Activated CD4-positive, alpha-beta T cell treated with anti-CD3 and anti-CD28 coated beads, Interleukin-2, amount 50 U/mL, for 16 hours (primary cell): ENCODE measurements at regions not wholly inside any gene's neighbourhood (a gene's known extent, or its start where the extent isn't known, plus 50 kb on each side); places are given as distances from the start of the nearest gene placed in this dataset.

ENCODE experiments used
- DNase-seq: peaks from one replicate; pipeline ENCODE4 v3.0.0-alpha.2; 2020

DNA sequence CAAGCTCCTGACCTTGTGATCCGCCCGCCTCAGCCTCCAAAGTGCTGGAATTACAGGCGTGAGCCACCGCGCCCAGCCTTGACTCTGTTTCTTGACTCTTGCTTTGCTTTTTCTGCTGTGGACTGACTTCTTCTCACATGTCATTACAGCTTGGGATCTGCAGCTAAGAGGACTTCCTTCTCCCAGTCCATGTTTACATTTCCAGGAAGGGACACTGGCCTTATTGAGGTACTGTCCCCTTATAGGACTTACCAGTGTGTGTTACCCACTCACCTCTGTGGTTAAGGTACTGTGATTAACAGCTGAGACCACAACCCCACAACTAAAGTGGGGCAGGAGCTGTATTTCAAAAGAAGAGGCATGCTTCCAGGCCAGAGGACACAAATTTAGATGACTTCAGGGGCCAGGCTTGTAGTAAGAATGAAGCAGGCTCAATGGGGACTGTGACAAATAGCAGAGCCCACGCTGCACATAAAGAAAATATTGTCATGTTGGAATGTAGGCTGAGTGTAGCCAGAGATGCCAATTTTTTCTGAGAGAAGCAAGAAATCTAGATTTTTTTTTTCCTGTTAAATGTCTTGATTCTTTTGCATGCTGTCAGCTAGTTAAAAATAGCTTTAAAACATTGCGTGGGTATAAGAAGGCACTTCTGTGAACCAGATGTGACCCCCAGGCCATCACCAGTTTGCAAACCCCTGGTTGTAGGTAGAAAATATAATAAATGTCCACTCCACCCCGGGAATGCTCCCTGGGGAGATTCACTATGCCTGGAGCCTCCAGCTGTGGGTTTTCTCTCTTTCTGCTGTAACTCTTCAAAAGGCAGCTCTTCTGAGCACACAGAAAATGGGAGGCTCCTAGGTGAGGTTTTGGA, 75.0 kb downstream of the PTPDC1 start:
- DNase-seq = no peak

DNA sequence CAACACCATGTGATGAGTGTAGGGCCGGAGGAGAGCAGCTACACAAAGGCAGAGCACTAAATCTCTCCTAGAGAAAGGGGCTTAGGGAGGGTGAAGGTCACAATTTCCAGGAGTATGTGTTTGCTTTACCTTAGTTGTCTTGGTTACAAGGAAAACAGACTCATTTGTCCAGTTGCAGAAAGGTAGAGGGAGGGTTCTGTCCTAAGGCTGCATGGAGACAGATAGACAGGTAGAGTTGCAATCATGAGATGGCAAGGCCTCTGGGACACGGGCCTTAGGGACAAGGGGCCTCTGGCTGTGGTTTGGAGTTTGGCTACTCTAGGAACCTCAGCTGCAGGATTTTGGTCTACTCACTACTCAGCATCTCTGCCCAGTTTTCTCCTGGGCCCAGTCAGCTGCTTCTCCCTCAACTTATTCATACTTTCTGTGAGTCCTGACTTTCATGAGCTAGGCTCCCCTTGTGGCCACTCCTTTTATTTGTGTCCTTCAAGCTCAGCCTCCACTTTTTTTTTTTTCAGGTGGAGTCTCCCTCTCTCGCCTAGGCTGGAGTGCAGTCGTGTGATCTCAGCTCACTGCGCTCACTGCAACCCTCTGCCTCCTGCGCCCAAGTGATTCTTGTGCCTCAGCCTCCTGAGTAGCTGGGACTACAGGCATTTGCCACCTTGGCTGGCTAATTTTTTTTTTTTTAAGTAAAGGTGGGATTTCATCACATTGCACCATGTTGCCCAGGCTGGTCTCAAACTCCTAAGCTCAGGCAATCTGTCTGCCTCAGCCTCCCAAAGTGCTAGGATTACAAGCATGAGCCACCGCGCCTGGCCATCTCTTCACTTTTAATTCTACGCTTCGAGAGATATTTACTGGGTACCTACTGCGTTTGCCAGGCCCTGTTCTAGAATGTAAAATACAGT, 76.6 kb downstream of the PTPDC1 start:
- DNase-seq = no peak

DNA sequence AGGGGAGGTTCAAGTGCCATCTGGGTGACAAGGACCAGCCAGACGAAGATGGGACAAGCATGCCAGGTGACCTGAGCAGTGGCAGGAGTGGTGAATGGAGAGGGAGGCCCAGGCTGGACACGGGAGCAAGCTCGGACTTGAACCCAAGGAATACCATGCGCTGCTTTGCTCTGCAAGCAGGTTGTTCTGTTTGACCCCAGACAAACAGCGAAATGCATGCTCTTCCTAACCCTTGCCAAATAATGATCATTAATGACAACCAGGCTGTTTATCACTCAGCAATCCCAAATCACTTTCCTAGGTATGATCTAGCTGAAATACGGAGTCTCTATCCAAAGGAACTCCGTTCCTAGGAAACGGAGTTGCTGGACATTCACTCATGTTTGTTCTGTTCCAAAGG, 77.4 kb downstream of the PTPDC1 start:
- no peak for DNase-seq

DNA sequence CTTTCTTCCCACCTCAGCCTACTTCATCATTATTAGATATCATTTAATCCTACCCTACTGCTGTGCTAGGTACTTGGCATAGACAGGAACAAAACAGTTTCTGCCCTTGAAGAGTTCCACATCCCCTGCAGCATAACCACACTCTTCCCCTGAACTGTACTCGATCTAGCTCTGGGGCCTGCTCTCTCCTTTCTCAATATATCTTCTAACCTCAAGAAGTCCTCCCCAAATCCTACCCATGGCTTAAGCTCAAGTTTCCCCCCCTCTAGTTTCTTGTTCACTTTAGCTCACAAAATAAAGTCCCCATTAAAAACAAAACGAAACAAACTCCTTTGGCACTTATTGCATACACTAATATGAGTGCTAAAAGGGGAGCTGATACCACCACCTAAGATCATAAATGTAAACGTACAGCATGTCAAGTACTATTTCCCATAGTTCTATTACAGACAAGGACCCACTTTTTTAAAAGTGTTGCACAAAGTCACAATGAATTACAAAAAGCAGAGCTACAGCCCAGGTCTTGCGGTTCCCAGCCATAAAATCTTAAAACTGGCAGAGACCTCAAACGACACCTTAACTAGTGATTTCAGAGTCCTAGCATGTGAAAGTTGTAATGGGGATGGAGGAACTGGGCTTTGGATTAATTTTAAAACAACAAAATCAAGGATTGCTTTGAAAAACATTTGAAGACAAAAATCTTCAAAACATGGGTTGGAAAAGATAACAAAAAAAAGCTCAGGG, 80.7 kb downstream of the PTPDC1 start:
- no peak for DNase-seq

DNA sequence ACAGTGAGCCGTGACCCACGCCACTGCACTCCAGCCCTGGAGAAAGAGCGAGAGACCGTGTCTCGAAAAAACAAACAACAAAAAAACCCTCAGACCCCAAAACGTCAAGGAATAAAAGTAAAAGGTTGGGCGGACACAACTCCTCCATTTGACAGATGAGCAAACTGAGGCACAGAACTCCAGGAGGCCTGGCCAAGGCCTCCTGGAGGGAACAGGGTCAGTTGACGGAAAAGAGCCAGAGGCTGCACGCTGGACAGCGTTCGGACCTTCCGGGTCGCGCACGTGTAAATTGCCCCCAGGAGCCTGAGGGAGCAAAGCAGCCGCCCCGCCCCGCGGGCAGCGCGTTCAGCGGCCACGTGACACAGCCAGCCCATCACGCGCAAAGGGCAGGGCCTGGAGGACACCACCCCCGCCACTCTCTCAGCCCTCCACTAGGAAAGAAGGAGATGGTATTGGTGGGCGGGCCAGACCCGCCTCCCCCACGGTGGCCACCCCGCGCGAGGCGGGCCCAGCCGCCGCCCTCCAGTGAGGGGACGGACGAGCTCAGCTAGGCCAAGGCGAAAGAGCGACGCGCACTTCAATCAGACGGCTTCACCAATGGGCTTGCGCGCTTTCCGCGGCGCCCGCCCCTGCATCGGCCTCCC, 81.5 kb downstream of the PTPDC1 start:
- peak; percentile 98 for DNase-seq

DNA sequence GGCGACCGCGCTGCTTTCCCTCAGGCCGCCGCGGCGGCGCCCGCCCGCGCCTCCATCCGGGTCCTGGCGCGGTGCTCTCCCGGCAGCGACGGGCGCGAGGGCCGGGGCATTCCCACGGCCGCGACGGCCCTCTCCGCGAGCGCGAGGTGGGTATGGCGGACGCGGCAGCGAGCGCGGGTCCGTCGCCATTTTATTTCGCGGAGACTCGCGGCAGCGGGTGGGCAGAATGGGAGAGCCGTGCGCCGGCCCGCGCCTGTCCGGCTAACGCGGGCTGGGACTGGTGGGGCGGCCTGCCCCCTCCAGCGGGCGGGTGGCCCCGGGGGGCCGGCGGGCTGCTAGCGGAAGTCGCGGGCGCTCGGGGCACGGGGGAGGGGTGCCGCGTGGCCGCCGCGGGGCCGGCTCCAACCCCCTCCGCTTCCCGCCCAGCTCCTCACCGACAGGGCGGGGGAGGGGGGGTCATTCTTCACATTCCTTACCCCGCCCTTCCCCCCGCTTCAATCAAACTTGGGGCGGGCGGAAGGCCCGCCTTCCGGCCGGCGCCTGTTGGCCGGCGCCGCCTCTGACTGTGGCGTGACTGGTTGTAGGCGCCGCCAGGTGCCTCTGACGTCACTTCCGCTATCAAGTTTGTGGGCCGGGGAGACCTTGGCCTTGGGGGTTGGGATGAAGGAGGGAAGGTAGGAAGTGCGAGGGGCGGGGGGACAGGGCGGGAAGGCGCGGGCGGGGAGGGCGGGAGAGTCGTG, 82.1 kb downstream of the PTPDC1 start:
- DNase-seq = peak; percentile 98

DNA sequence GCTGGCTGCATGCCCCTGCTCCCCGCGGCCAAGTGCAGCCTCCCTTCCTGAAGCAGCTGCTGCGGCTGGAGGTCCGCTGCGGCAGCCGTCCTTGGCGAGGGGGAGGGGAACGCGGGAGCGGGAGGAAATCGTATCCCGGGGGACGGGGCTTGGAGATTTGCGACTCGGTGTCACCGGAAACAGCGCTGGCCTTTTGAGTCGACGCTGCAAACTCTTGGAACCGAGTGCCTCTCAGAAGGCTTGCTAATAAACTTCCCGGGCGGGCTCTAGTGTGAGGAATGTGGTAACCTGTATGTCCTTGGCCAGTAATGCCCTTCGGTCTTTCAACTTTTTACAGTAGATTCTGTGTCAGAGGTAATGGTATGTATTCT, 82.7 kb downstream of the PTPDC1 start:
- no peak for DNase-seq

DNA sequence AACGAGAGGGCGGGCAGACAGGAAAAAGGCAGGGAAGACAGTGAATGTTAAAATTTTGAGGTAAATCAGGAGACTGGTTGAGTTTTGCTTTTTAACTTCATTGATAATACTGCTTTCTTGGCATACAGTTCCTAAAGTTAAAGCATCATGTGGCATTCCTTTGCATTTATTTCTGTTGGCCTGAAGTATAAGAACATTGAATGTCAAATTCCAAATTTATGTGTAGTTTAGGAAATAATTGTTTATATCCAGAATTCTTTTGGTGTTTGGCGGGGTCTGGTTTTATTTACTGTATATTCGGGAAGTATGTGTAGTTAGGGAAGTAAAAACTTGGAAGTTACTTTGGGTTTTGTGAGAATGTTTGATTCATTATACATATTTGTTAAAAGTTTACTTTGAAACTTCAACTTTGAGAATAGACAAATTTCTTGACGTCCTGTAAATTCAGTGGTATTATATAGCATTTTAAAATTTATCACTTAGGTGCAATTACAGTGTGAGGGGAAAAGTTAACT, 83.2 kb downstream of the PTPDC1 start:
- DNase-seq = no peak

DNA sequence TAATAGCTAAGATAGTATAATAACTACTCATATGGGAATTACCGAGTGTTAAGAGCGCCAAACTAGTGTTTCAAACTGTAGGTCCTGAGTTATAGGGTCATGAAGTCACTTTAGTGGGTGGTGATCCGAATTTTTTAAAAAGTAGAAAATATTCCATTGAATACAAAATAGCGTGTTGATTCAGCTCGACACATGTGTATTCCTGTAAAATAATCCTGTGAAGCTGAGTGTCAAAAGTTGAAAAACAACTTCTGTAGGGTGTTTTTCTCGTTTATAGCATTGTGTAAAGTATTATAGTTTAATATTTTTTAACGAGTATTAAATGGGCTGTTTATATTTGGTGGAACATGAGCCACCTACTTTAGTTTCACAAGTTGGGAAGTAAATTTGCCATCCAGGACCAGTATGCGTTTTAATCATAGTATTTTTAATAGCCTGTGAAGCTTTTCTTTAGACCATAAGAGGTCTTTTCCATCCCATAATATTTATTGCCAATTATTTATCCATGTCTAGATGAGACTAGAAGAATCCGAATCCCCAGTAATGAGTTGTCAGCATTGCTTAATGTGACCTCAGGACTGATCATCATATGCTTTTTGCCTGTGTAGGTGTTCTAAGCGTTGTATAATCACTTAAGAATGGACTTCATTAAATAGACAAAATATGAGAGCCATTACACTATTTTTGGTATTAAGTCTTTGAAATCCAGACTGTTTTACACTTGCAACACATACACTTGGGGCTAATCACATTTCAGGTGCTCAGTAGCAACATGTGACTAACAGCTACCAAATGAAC, 84.1 kb downstream of the PTPDC1 start:
- no peak for DNase-seq

DNA sequence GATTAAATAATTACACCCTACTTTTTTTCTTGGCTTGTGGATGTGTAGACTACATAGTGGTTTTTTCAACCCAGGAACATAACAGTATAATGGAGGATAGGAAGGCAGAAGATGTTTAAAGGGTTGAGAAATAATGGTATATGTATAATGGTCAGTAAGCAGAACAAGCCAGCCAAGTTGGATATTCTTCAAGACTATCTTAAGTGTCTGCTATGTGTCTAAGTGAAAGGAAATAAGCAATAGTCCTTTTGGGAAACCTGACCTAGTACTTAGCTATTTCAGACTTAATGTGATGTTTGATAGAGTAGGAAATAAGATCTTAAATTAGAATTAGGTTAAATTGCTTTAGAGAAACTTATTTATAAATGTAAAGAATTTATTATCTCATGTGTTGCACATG, 85.7 kb downstream of the PTPDC1 start:
- DNase-seq = no peak

DNA sequence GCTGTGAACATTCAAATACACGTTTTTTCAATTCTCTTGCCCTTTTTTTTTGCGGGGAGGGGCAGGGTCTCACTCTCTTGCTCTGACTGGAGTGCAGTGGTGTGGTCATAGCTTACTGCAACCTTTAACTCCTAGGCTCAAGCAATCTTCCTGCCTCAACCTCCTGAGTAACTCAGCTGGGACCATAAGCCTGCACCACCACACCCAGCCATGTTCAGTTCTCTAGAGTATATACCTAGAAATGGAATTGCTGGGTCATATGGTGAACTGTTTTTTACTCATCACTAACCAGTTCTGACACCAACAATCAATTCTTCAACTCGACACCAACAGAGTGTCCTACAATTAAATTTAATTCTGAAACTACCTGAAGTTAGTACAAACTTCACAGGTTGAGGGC, 85.5 kb upstream of the ZNF169 start:
- DNase-seq = peak; percentile 89

DNA sequence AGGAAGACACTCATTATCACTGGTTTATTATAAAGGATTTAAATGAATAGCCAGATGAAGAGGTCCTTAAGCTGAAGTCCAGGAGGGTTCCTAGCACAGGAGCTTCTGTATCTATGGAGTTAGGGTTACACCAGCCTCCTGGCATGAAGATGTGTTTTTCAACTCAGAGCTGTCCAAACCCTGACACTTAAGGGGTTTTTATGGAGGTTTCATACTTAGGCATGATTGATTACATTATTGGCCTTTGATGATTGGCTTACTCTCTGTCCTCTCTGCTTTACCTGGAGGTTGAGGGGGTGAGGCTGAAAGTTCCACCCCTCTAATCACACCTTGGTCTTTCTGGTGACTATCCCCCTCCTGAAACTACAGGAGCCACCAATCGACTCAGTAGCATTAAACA, 84.9 kb upstream of the ZNF169 start:
- DNase-seq = no peak

DNA sequence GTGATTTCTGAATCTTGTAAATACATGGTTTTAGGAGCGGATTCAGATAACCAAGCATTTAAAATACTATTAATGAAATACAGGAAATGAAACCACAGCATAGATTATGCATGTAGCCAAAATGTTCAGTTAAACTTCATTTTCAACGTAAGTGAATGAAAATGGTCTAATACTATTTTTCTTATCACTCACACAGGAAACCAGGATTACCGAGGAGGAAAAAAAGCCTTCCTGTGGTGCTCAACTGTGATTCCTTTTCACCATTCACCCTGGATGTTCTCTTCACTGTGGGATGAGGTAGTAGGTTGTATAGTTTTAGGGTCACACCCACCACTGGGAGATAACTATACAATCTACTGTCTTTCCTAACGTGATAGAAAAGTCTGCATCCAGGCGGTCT, 83.4 kb upstream of the ZNF169 start:
- no peak for DNase-seq

DNA sequence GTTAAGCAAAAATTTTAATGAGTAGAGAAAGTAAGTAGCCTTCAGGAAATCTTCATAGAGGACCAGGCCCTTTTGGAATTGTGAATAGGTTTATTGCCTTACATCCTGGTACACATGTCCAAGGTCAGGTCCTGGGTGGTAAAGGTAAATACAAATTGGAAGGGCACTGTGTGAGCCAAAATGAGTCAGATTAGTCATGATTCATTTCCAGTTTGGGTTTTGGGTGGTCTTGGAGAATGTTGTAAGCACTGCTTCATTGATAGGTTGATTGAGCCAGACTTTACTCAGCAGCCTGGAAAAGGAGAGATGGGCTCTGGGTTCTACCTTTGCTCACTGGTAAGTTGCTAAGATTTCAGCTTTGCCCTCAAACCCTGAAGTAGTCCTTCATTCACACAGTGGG, 82.5 kb upstream of the ZNF169 start:
- peak; percentile 18 for DNase-seq

DNA sequence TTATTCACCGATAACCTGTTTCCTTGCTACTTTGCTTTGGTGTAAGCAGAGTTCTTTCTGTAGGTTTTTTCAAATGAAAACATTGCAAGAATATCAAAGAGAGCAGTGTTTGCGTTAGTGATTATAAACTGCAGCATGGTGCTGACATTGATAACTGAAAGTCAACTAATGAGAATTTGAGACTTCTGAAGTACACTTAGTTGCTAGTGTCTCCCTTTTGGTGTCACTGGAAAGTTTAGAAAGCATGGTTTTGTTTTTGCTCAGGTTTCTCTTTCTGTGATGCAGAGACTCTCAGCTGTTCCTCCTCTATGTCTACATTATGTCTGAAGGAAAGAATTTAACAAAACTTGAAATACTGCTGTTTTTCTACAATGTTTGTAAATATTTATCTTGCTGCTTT, 80.2 kb upstream of the ZNF169 start:
- DNase-seq = peak; percentile 64

DNA sequence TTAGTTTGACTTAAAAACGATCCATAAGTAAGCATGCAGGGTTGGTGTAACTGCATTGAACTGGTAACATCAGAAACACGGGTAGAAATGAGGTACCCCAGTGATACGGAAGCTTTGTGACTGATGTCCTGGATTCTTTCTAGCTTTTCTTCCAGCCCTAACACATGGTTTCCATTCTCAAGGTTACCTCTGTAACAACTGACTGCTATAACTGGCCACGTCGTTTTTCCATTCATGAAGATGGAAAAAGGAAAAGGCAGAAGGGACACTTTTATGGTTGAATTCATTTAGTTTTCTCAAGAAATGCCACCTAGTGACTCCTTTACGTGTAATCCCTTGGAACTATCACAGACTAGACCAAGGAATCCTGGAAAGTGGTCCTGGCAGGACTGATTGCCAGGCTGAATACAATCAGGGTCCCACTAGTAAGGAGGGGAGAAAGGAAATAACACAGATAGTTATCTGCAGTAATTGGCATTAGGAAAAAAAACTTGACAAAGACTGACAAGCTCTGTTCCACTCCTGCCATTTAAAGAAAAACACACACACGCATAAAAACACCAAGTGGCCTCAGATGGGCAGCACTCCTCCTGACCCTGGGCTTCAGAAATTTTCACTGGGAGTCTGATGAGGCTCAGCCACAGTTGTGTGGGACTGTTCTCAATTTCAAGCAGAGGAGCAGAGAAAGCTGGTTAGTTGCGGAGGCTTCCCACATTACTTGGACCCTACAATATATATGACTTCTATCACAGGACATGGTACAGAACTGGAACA, 77.5 kb upstream of the ZNF169 start:
- no peak for DNase-seq

DNA sequence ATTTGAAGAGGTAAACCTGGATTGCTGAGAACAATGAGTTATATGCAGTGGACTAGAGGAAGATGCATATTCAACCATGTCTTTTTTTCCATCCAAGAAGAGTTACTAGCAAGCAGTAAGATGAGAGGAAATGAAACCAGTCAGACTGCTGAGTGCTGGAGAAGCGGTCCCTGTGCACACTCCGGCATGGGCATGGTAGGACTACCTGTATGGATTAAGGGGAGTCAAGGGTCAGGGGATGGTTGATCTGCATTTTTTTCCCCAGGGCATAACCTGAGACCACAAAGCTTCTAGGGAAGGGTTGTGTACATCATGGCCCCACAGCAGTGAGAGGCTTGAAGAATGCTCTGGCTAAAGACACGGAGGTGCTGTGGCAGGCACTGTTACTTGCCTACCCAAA, 76.6 kb upstream of the ZNF169 start:
- DNase-seq = no peak

DNA sequence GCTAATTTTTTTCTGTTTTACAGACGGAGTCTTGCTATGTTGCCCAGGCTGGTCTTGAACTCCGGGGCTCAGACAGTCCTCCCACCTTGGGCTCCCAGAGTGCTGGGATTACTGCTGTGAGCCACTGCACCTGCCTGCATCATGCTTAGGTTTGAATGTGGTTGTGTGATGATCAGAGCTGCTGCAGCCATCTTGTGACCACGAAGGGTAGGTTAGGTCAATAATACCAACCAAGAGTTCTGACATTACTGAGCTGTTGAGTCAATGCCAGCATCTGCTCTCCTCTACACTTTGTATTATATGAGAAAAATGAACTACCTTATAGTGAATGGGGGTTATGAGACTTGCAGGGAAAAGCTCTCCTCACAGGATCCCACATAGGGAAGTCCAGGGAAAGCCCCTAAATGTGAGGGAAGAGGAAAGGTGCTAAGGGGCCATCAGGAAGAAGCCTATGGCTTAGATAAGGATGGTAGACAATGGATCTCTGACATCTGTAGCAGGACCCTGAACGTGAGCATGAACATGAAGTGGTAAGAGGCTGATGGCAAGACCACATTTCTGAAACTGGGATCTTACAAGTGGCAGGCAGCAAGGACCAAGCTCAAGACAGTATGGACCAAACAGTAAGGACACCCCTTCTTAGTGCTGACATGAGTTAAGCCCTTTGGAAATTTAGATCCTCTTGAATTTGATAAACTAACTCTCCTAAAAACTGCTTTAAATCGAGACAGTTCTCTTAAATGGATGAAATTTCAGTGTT, 75.7 kb upstream of the ZNF169 start:
- peak; percentile 42 for DNase-seq

DNA sequence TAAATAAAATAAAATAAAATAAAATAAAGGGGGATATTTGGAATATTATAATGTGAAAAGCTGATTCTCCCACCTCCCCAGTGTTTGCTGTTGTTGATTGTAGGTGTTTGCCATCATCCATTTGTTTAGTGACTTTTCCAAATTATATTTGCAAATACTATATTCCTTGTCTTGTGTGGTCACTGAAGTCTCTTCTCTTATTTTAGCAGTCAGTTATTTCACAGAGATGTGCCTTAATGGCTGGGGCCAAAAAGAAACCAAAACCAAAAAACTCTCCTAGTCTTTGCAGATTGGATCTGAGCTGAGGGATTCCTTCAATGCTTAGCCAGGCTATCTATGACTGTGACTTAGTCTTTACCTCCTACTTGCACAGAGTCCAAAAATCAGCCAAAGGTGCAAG, 70.9 kb upstream of the ZNF169 start:
- no peak for DNase-seq
